ENCODE measurements at regions not wholly inside any gene's neighbourhood (a gene's known extent, or its start where the extent isn't known, plus 50 kb on each side); places are given as distances from the start of the nearest gene placed in this dataset.
"Not testable (repeated sequence)": the region's sequence is repeated elsewhere in the genome, so short reads cannot be mapped to it uniquely, and the experiment has no call there.

DNA sequence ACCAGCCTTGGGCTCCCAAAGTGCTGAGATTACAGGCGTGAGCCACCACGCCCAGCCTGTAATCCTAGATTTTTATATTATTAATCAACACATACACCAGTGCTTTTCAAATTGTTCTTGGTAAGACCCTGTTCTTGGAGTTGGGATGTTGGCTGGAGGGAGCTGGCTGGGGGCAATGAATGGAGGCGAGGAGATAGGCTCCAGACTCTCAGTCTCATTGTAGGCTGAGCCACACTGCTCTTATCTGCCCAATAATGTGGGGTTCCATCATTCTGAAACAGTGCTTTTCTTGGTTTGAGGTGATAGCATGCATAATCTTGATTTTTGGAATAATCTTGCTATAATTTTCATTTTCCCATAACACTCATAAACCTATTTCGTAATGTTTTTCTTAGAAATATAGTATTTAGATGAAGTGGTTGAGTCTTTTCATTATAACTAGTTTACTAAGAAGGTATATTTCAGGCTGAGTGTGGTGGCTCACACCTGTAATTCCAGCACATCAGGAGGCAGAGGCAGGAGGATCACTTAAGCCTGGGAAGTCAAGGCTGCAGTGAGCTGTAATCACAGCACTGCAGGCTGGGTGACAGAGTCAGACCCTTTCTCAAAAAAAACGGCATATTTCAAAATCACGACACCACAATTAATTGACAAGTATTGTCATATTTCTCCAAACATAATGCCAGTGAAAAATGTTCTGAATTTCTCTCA is 65.1 kb upstream of the LYZL2 start:
- CTCF ChIA-PET = no interaction called here
- TF ChIP-seq ZNF384 (IDR thresholded peaks at IDR 0.05) = no peak
- no peak for TF ChIP-seq LEF1 (IDR thresholded peaks at IDR 0.05; ENCODE audit: borderline replicate concordance)
- no peak for TF ChIP-seq SUZ12 (IDR thresholded peaks at IDR 0.05)
- TF ChIP-seq, protein P1, sequence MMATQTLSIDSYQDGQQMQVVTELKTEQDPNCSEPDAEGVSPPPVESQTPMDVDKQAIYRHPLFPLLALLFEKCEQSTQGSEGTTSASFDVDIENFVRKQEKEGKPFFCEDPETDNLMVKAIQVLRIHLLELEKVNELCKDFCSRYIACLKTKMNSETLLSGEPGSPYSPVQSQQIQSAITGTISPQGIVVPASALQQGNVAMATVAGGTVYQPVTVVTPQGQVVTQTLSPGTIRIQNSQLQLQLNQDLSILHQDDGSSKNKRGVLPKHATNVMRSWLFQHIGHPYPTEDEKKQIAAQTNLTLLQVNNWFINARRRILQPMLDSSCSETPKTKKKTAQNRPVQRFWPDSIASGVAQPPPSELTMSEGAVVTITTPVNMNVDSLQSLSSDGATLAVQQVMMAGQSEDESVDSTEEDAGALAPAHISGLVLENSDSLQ (IDR thresholded peaks at IDR 0.05) = no peak
- POLR2A ChIA-PET = no interaction called here
- no peak for DNase-seq (ENCODE audit: extremely low spot score)

DNA sequence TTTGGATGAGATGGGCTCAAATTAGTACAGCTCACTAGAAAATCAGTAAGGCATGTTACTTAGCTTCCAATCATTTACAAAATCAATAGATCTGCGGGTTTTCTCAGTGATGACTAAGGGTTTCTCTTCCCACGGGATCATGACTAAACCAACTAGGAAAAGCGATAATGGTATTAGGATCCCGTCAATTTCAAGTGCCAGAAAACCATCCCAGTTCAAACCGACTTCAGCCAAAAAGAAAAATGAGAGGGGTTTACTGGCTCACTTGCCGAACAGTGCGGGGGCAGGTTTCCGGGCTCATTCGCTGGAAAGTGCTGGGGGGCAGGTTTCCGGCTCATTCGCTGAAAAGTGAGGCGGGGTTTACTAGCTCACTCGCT is 62.1 kb upstream of the LYZL2 start:
- no peak for DNase-seq (ENCODE audit: extremely low spot score)
- ChIA-PET POLR2A (no interaction called here), CTCF (no interaction called here)
- no peak for TF ChIP-seq TARDBP (IDR thresholded peaks at IDR 0.05)
- TF ChIP-seq FOXK2 (IDR thresholded peaks at IDR 0.05) = no peak
- TF ChIP-seq L3MBTL2 (conservative IDR thresholded peaks at IDR 0.05) = no peak
- no peak for TF ChIP-seq ZNF384 (IDR thresholded peaks at IDR 0.05)
- no peak for TF ChIP-seq ARNT (IDR thresholded peaks at IDR 0.05)
- TF ChIP-seq, protein P1 (IDR thresholded peaks at IDR 0.05) = no peak
- no peak for TF ChIP-seq FOXM1 (IDR thresholded peaks at IDR 0.05; ENCODE audit: borderline replicate concordance)
- TF ChIP-seq SUZ12 (IDR thresholded peaks at IDR 0.05) = no peak
- TF ChIP-seq NFRKB (IDR thresholded peaks at IDR 0.05) = no peak
- TF ChIP-seq FOXA1 (IDR thresholded peaks at IDR 0.05) = no peak
- no peak for TF ChIP-seq SP1 (IDR thresholded peaks at IDR 0.05)
- TF ChIP-seq BHLHE40 (IDR thresholded peaks at IDR 0.05; ENCODE audit: borderline replicate concordance) = no peak
- no peak for TF ChIP-seq CTBP1 (IDR thresholded peaks at IDR 0.05; ENCODE audit: borderline replicate concordance)
- no peak for TF ChIP-seq HDGF (IDR thresholded peaks at IDR 0.05; ENCODE audit: borderline replicate concordance)
- TF ChIP-seq LEF1 (IDR thresholded peaks at IDR 0.05; ENCODE audit: borderline replicate concordance) = no peak
- no peak for TF ChIP-seq ELF4 (IDR thresholded peaks at IDR 0.05)

DNA sequence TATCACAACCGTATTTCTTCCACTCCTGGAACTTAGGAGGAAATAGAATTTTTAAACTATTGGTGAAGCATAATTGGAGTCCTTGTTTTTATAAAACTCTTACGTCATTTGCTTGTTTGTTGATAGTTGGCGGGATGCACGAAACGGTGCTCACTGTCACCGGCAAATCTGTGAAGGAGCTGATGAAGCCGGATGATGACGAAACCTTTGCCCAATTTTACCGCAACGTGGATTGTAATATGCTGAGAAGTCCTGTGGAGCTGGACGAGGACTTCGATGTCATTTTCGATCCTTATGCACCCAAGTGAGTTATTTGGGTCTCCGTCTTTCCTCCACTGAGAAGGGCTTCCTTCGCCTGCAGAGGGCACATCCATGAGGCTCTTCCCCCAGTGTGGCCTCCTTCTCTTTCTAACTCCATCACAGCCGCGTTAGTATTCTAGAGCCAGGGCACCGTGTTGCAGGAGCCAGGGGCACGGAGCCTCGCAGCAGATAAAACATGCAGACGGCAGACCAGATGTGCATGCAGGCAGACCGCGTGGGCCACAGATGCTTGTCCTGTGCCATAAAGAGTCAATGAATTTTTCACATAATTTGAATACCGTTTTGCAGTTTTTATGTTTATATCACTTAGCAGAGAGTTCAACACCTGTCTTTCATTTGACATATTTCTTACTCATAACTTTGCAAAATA is 61.5 kb upstream of the LYZL2 start:
- POLR2A ChIA-PET, CTCF ChIA-PET: not testable (repeated sequence)

DNA sequence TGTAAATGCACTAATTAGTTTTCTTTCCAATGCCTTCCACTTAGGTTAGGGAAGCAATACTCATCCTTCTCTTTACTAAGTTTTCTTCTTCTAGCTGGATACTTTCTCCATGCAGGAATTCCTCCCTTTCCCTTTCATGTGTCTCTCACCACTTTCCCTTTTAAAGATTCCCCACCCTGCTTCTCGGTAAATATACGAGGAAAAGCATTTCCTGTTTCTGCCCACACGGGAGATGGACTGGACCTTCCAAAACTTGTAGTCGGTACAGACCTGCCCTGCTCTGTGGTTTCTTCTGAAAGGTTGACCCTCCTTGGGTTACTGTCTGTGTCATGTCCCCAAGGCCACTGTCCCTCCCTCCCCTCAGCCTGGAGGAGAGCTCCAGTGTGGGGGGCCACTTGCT is 58.9 kb upstream of the LYZL2 start:
- DNase-seq (ENCODE audit: extremely low spot score) = no peak
- TF ChIP-seq ELF4 (IDR thresholded peaks at IDR 0.05) (no peak), L3MBTL2 (conservative IDR thresholded peaks at IDR 0.05) (no peak), FOXM1 (IDR thresholded peaks at IDR 0.05; ENCODE audit: borderline replicate concordance) (no peak), TARDBP (IDR thresholded peaks at IDR 0.05) (no peak), LEF1 (IDR thresholded peaks at IDR 0.05; ENCODE audit: borderline replicate concordance) (no peak)
- ChIA-PET CTCF (interaction anchor here (1.1 to 1.4 kb wide), 3 partner anchors 12 to 31 kb away, joined by 3 to 11 read pairs (median 7); no protein-coding TSS in a partner anchor), POLR2A (no interaction called here)

More for the DNA sequence above, 61.5 kb upstream of the LYZL2 start:
- DNase-seq (ENCODE audit: extremely low spot score) = not testable (repeated sequence)

DNA sequence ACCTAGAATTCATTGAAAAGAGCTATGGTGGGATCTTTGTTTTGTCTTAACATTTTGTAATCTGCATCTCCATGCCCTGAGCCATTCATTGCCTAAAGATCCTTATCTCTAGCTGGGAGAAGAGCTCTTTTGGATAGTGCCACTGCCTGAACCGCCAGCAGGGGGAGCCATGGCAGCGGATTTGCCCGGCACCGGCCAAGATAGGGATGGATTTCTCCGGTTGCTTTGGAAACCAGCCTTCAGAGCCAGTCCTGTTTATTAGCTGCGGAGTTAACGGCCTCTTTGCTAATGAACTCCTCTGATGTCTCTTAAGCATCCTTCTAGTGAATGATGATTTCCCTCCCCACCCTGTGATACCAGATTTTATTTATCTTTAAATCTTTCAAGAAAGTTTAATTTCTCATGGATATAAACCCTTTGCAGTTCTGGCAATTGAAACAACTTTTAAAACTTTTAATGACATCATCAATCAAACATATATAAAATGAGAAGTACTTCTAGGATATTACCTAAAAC is 58.2 kb upstream of the LYZL2 start:
- TF ChIP-seq SP1 (IDR thresholded peaks at IDR 0.05) = no peak
- no peak for TF ChIP-seq FOXA1 (IDR thresholded peaks at IDR 0.05)
- TF ChIP-seq ELF4 (IDR thresholded peaks at IDR 0.05) = no peak
- TF ChIP-seq CTBP1 (IDR thresholded peaks at IDR 0.05; ENCODE audit: borderline replicate concordance) = no peak
- TF ChIP-seq ARNT (IDR thresholded peaks at IDR 0.05) = no peak
- DNase-seq (ENCODE audit: extremely low spot score) = peak; percentile 62
- ChIA-PET CTCF (interaction anchor here (0.6 to 1.5 kb wide), 8 partner anchors 9 to 395 kb away, joined by 3 to 11 read pairs (median 4); no protein-coding TSS in a partner anchor), POLR2A (no interaction called here)

DNA sequence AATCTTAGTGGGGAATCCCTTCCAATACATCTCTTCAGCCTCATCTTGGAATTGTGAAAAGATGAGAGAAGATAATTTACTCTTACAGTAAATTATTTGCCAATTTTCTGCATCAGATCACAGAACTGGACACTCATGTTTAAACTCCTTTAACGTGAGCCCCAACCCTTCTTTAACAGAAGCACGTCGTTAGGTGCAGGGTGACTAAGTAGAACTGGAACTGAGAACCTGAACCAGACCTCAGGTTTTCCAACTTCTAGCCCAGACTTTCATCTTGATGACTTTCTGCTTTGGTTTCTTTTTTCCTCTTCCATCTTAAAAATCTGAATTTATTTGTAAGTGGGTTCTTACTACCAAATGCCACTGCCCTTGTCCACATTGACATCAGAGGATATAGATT is 57.2 kb upstream of the LYZL2 start:
- CTCF ChIA-PET = interaction anchor here (1.2 to 1.5 kb wide), 3 partner anchors 10 to 47 kb away, joined by 4 to 5 read pairs (median 5); no protein-coding TSS in a partner anchor
- no peak for DNase-seq (ENCODE audit: extremely low spot score)
- POLR2A ChIA-PET = no interaction called here
- TF ChIP-seq ELF4 (IDR thresholded peaks at IDR 0.05) (no peak), ARNT (IDR thresholded peaks at IDR 0.05) (no peak), FOXA1 (IDR thresholded peaks at IDR 0.05) (no peak), CTBP1 (IDR thresholded peaks at IDR 0.05; ENCODE audit: borderline replicate concordance) (no peak), NFRKB (IDR thresholded peaks at IDR 0.05) (no peak), LEF1 (IDR thresholded peaks at IDR 0.05; ENCODE audit: borderline replicate concordance) (no peak), ZNF384 (IDR thresholded peaks at IDR 0.05) (no peak), HDGF (IDR thresholded peaks at IDR 0.05; ENCODE audit: borderline replicate concordance) (no peak), L3MBTL2 (conservative IDR thresholded peaks at IDR 0.05) (no peak), FOXK2 (IDR thresholded peaks at IDR 0.05) (no peak), FOXM1 (IDR thresholded peaks at IDR 0.05; ENCODE audit: borderline replicate concordance) (no peak), BHLHE40 (IDR thresholded peaks at IDR 0.05; ENCODE audit: borderline replicate concordance) (no peak), SUZ12 (IDR thresholded peaks at IDR 0.05) (no peak), SP1 (IDR thresholded peaks at IDR 0.05) (no peak), TARDBP (IDR thresholded peaks at IDR 0.05) (no peak)
- TF ChIP-seq, protein P1 (IDR thresholded peaks at IDR 0.05) = no peak
